SK-N-SH treated with all-trans-retinoic acid at 6 μM for 48 hours (cell line): ENCODE measurements at regions not wholly inside any gene's neighbourhood (a gene's known extent, or its start where the extent isn't known, plus 50 kb on each side); places are given as distances from the start of the nearest gene placed in this dataset.

Source experiments
- ATAC-seq: fragments of 200-7000 bp; cut with Tn5 transposase; 3 replicates; pipeline ENCODE4 v1.9.1; 2020; ENCODE audit warnings: mild to moderate bottlenecking, moderate library complexity
- ARNTL ChIP-seq: fragments of 450-650 bp; formaldehyde crosslinking; IDR thresholded peaks from 2 replicates; pipeline ENCODE4 v1.5.0; 2020; ENCODE audit warnings: low read depth, mild to moderate bottlenecking, moderate library complexity, borderline replicate concordance
- BACH2 ChIP-seq: fragments of 250-450 bp; sonication (Bioruptor Pico); IDR thresholded peaks from 2 replicates; pipeline ENCODE4 v1.9.0; 2021; ENCODE audit warnings: mild to moderate bottlenecking, borderline replicate concordance
- CSDC2 ChIP-seq: fragments of 250-450 bp; sonication (Bioruptor Pico); IDR thresholded peaks from 2 replicates; pipeline ENCODE4 v1.5.0; 2020; ENCODE audit warnings: mild to moderate bottlenecking, moderate library complexity
- GLIS3 ChIP-seq: fragments of 250-450 bp; sonication (Bioruptor Pico); IDR thresholded peaks from 2 replicates; pipeline ENCODE4 v1.5.0; 2020; ENCODE audit warnings: mild to moderate bottlenecking, moderate library complexity
- ISL1 ChIP-seq: fragments of 250-450 bp; sonication (Bioruptor Pico); IDR thresholded peaks from 2 replicates; pipeline ENCODE4 v2.1.2; 2022; ENCODE audit warnings: mild to moderate bottlenecking, moderate library complexity
- OSR1 ChIP-seq: fragments of 250-450 bp; sonication (Bioruptor Pico); IDR thresholded peaks from 2 replicates; pipeline ENCODE4 v1.8.0; 2022; ENCODE audit warnings: moderate library complexity, mild to moderate bottlenecking, inconsistent platforms
- PPARA ChIP-seq: fragments of 250-450 bp; sonication (Bioruptor Pico); IDR thresholded peaks from 2 replicates; pipeline ENCODE4 v1.5.0; 2020; ENCODE audit warnings: mild to moderate bottlenecking, borderline replicate concordance
- RARB ChIP-seq: fragments of 250-450 bp; sonication (Bioruptor Pico); IDR thresholded peaks from 2 replicates; pipeline ENCODE4 v1.8.0; 2021; ENCODE audit warnings: mild to moderate bottlenecking, moderate library complexity
- SNAI2 ChIP-seq: fragments of 250-450 bp; sonication (Bioruptor Pico); IDR thresholded peaks from 2 replicates; pipeline ENCODE4 v1.5.0; 2020; ENCODE audit warnings: mild to moderate bottlenecking, moderate library complexity
- TCF4 ChIP-seq: fragments of 250-450 bp; sonication (Bioruptor Pico); IDR thresholded peaks from 2 replicates; pipeline ENCODE4 v1.8.0; 2021; ENCODE audit warnings: mild to moderate bottlenecking, moderate library complexity, borderline replicate concordance
- TOX ChIP-seq: fragments of 250-450 bp; sonication (Bioruptor Pico); IDR thresholded peaks from 2 replicates; pipeline ENCODE4 v1.8.0; 2021; ENCODE audit warnings: mild to moderate bottlenecking, moderate library complexity, borderline replicate concordance
- ZC3H10 ChIP-seq: fragments of 250-450 bp; sonication (Bioruptor Pico); IDR thresholded peaks from 2 replicates; pipeline ENCODE4 v1.5.1; 2021; ENCODE audit warnings: mild to moderate bottlenecking, moderate library complexity
- ZFP30 ChIP-seq: fragments of 450-650 bp; formaldehyde crosslinking; IDR thresholded peaks from 2 replicates; pipeline ENCODE4 v1.5.0; 2022; ENCODE audit warnings: mild to moderate bottlenecking, moderate library complexity
- ZNF70 ChIP-seq: fragments of 450-650 bp; formaldehyde crosslinking; IDR thresholded peaks from 2 replicates; pipeline ENCODE4 v1.5.0; 2020; ENCODE audit warnings: mild to moderate bottlenecking, moderate library complexity
- ZNF8 ChIP-seq: fragments of 450-650 bp; formaldehyde crosslinking; IDR thresholded peaks from 2 replicates; pipeline ENCODE4 v1.5.0; 2020; ENCODE audit warnings: mild to moderate bottlenecking, moderate library complexity
- TF ChIP-seq, protein P1 (sequence below): fragments of 250-450 bp; sonication (Bioruptor Pico); IDR thresholded peaks from 2 replicates; pipeline ENCODE4 v1.8.0; 2020; ENCODE audit warnings: mild to moderate bottlenecking, moderate library complexity, borderline replicate concordance
- TF ChIP-seq, protein P2 (sequence below): fragments of 250-450 bp; sonication (Bioruptor Pico); IDR thresholded peaks from 2 replicates; pipeline ENCODE4 v1.5.1; 2021; ENCODE audit warnings: mild to moderate bottlenecking, moderate library complexity
- TF ChIP-seq, protein P3 (sequence below): fragments of 250-450 bp; sonication (Bioruptor Pico); IDR thresholded peaks from 2 replicates; pipeline ENCODE4 v1.5.0; 2020; ENCODE audit warnings: mild to moderate bottlenecking, moderate library complexity
- TF ChIP-seq, protein P4 (sequence below): fragments of 250-450 bp; sonication (Bioruptor Pico); IDR thresholded peaks from 2 replicates; pipeline ENCODE4 v1.5.1; 2020; ENCODE audit warnings: low read depth, mild to moderate bottlenecking, moderate library complexity

DNA sequence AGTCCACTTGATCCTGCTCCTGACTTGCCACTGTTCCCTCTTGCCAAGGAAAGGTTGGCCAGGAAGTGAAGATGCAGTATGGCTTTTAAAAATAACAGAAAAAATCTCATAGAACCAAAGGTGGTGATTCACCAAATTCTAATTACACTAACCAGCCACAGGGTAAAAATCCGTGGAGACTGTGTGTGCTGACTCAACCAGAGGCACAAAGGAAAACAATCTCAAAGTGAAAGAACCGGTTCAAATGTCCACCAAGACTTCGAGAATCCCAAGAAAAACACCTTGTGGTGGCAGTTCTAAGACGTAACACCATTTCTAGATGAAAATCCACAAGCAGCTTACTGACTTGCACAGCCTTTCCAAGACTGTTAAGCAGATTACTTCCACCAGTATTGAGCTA, 279.1 kb downstream of the TLE1 start:
- TF ChIP-seq PPARA, result no peak
- no peak for TF ChIP-seq ZC3H10 (CRISPR knock-in tag)
- TF ChIP-seq RARB, result no peak
- TF ChIP-seq, protein P1, sequence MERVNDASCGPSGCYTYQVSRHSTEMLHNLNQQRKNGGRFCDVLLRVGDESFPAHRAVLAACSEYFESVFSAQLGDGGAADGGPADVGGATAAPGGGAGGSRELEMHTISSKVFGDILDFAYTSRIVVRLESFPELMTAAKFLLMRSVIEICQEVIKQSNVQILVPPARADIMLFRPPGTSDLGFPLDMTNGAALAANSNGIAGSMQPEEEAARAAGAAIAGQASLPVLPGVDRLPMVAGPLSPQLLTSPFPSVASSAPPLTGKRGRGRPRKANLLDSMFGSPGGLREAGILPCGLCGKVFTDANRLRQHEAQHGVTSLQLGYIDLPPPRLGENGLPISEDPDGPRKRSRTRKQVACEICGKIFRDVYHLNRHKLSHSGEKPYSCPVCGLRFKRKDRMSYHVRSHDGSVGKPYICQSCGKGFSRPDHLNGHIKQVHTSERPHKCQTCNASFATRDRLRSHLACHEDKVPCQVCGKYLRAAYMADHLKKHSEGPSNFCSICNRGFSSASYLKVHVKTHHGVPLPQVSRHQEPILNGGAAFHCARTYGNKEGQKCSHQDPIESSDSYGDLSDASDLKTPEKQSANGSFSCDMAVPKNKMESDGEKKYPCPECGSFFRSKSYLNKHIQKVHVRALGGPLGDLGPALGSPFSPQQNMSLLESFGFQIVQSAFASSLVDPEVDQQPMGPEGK (CRISPR knock-in tag), result no peak
- TF ChIP-seq, all 23 proteins: peak for 0
- ATAC-seq, result peak; percentile 63

DNA sequence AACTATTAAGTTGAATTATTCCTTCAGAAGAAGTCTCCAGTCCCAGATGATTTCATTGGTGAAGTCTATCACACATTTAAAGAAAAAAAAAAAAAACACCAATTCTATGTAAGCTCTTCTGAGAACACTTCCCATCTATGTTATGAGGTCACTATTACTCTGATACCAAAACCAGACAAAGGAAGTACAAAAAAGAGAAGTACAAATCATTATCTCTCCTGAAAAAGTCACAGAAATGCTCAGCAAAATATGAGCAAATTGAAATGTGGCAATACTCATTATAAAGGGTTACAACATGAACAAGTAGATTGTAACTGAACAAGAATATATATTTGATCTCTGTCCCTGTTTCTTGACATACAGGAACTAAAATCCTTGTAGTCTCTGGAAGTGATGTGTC, 280.4 kb downstream of the TLE1 start:
- ATAC-seq, result no peak
- TF ChIP-seq CSDC2 (CRISPR knock-in tag) (no peak), TOX (no peak), GLIS3 (CRISPR knock-in tag) (no peak), ZC3H10 (CRISPR knock-in tag) (no peak), ARNTL (CRISPR knock-in tag) (no peak), SNAI2 (no peak), BACH2 (CRISPR knock-in tag) (no peak), TCF4 (CRISPR knock-in tag) (no peak), ZFP30 (CRISPR knock-in tag) (no peak), RARB (no peak), ISL1 (no peak), ZNF8 (CRISPR knock-in tag) (no peak), PPARA (no peak), OSR1 (no peak)
- TF ChIP-seq, protein P2, sequence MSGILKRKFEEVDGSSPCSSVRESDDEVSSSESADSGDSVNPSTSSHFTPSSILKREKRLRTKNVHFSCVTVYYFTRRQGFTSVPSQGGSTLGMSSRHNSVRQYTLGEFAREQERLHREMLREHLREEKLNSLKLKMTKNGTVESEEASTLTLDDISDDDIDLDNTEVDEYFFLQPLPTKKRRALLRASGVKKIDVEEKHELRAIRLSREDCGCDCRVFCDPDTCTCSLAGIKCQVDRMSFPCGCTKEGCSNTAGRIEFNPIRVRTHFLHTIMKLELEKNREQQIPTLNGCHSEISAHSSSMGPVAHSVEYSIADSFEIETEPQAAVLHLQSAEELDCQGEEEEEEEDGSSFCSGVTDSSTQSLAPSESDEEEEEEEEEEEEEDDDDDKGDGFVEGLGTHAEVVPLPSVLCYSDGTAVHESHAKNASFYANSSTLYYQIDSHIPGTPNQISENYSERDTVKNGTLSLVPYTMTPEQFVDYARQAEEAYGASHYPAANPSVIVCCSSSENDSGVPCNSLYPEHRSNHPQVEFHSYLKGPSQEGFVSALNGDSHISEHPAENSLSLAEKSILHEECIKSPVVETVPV, result no peak
- TF ChIP-seq, protein P3, sequence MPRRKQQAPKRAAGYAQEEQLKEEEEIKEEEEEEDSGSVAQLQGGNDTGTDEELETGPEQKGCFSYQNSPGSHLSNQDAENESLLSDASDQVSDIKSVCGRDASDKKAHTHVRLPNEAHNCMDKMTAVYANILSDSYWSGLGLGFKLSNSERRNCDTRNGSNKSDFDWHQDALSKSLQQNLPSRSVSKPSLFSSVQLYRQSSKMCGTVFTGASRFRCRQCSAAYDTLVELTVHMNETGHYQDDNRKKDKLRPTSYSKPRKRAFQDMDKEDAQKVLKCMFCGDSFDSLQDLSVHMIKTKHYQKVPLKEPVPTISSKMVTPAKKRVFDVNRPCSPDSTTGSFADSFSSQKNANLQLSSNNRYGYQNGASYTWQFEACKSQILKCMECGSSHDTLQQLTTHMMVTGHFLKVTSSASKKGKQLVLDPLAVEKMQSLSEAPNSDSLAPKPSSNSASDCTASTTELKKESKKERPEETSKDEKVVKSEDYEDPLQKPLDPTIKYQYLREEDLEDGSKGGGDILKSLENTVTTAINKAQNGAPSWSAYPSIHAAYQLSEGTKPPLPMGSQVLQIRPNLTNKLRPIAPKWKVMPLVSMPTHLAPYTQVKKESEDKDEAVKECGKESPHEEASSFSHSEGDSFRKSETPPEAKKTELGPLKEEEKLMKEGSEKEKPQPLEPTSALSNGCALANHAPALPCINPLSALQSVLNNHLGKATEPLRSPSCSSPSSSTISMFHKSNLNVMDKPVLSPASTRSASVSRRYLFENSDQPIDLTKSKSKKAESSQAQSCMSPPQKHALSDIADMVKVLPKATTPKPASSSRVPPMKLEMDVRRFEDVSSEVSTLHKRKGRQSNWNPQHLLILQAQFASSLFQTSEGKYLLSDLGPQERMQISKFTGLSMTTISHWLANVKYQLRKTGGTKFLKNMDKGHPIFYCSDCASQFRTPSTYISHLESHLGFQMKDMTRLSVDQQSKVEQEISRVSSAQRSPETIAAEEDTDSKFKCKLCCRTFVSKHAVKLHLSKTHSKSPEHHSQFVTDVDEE (CRISPR knock-in tag), result no peak
- TF ChIP-seq, protein P1 (CRISPR knock-in tag), result no peak
- TF ChIP-seq, protein P4, sequence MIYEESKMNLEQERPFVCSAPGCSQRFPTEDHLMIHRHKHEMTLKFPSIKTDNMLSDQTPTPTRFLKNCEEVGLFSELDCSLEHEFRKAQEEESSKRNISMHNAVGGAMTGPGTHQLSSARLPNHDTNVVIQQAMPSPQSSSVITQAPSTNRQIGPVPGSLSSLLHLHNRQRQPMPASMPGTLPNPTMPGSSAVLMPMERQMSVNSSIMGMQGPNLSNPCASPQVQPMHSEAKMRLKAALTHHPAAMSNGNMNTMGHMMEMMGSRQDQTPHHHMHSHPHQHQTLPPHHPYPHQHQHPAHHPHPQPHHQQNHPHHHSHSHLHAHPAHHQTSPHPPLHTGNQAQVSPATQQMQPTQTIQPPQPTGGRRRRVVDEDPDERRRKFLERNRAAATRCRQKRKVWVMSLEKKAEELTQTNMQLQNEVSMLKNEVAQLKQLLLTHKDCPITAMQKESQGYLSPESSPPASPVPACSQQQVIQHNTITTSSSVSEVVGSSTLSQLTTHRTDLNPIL (CRISPR knock-in tag), result no peak
- TF ChIP-seq, all 23 proteins: peak for 0

DNA sequence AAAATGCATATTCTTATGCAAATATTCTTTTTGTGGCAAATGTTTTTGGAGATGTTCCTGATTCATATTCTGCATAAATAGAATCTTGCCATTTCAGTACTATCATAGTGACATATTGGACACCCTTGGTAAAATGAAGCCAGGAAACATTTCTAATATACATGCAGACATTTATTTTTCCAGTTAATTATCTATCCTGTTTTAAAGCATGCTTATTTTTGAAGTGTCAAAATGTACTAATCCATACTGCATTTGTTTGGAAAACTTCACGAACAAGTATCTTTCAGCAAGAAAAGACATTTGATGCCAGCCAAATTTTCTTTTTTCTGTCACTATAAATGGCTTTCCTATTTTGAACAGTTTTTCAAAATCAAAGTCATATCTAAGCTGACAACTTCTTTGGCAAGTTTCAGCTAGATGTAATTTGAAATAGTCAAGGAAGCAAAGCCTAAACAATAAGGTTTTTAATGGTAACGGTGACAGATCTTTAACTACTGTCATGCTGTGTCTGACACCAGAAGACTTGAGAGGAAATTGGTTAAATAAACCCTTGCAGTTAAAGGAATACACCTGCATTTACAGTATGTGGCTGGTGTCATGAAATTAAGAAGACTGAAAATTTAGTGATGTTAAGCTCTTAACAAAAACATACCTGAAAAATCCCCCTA, 284.3 kb downstream of the TLE1 start:
- no peak for TF ChIP-seq ZFP30 (CRISPR knock-in tag)
- no peak for TF ChIP-seq TOX
- no peak for TF ChIP-seq PPARA
- no peak for TF ChIP-seq ZNF70
- TF ChIP-seq, protein P4 (CRISPR knock-in tag), result no peak
- TF ChIP-seq CSDC2 (CRISPR knock-in tag), result no peak
- TF ChIP-seq RARB, result no peak
- no peak for TF ChIP-seq SNAI2
- no peak for TF ChIP-seq OSR1
- TF ChIP-seq, all 23 proteins: peak for 0
- ATAC-seq, result no peak
